ENCODE measurements at regions not wholly inside any gene's neighbourhood (a gene's known extent, or its start where the extent isn't known, plus 50 kb on each side); places are given as distances from the start of the nearest gene placed in this dataset.

DNA sequence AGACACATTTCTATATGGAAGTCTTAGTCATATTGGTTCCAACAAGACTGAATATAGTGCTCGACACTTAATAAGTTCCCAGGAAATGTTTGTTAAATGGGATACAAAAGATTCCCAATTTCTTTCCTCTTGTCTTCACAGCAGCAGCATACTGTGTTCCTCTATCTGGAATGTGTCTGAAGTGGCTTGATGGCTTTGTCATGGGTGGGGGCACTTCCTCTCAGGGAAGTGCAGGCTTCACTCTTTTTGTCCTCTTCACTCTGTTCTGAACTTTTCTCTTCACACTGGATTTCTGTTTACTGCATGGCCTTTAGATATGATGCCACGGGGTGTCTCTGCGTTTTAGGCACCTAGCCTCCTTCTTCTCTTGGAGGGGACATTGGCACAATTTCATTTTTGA, 127.7 kb upstream of the C9orf72 start:
- FAIRE-seq, result no peak
- POLR2A ChIA-PET, result no interaction called here

GRCh38 chr9:27701587-27701986, 128.3 kb upstream of the C9orf72 start:
- ChIA-PET POLR2A (no interaction called here), CTCF (no interaction called here)
- DNase-seq (ENCODE audit: low read depth, low spot score) (no peak), FAIRE-seq (no peak)
- Histone ChIP-seq H3K27ac (ENCODE audit: insufficient read depth, low read depth, low read length) (no peak overlapping the region), H3K79me2 (ENCODE audit: control insufficient read depth, insufficient read depth, low read length) (no peaks in the 10 kb centered on the region), H3K9me1 (replicated peaks; ENCODE audit: control insufficient read depth, extremely low read depth, insufficient read depth, low read length) (no peaks in the 10 kb centered on the region), H3K9ac (replicated peaks; ENCODE audit: extremely low read depth, insufficient read depth, low read length) (no peak overlapping the region), H3K9me3 (replicated peaks; ENCODE audit: control insufficient read depth, insufficient read depth, low read length) (no peaks in the 10 kb centered on the region), H3K36me3 (ENCODE audit: control insufficient read depth in 2 of 2, extremely low read depth in 1 of 2, insufficient read depth in 2 of 2, low read length in 2 of 2) (no peaks in the 10 kb centered on the region), H3K4me3 (replicated peaks in 1 of 3; ENCODE audit: insufficient read depth in 1 of 3, low read depth in 1 of 3, low read length in 3 of 3) (no peak overlapping the region), H2AFZ (ENCODE audit: low read depth, low read length) (no peak overlapping the region), H4K20me1 (replicated peaks; ENCODE audit: control insufficient read depth, extremely low read depth, insufficient read depth, low read length) (no peaks in the 10 kb centered on the region), H3K4me1 (ENCODE audit: control insufficient read depth, extremely low read depth, insufficient read depth, low read length) (no peaks in the 10 kb centered on the region), H3K4me2 (ENCODE audit: insufficient read depth, low read length) (no peak overlapping the region), H3K27me3 (ENCODE audit: control insufficient read depth in 2 of 2, insufficient read depth in 2 of 2, low read length in 2 of 2) (no peaks in the 10 kb centered on the region)
- dilution Hi-C loops (cut with MboI; ENCODE audit: extremely low pct_ligation_motif_present, low sequenced_read_pairs), result no loop called here
- TF ChIP-seq POLR2A (IDR thresholded peaks at IDR 0.05; ENCODE audit: low read depth, low read length), result no peak
- TF ChIP-seq MYC (IDR thresholded peaks at IDR 0.05; ENCODE audit: low read depth, low read length), result no peak
- no peak for TF ChIP-seq MAX (IDR thresholded peaks at IDR 0.05; ENCODE audit: insufficient read depth, insufficient read length)
- no peak for TF ChIP-seq POLR2AphosphoS5 (IDR thresholded peaks at IDR 0.05; ENCODE audit: insufficient read depth, low read depth, low read length)
- no peak for TF ChIP-seq CTCF (IDR thresholded peaks at IDR 0.05; ENCODE audit: extremely low read depth in 1 of 2, insufficient read depth in 1 of 2, low read depth in 1 of 2, low read length in 2 of 2)
- TF ChIP-seq GATA2 (IDR thresholded peaks at IDR 0.05; ENCODE audit: insufficient read depth, insufficient read length, low read depth, low read length), result no peak
- no TSS peak for BruUV-seq (replicated peaks)
- intact Hi-C loops (cut with micrococcal nuclease), result no loop called here

More for the DNA sequence above, 127.7 kb upstream of the C9orf72 start:
- H3K4me2 ChIP-seq (ENCODE audit: insufficient read depth, low read length), result no peak overlapping the region
- no peaks in the 10 kb centered on the region for H3K9me3 ChIP-seq (replicated peaks; ENCODE audit: control insufficient read depth, insufficient read depth, low read length)
- H3K36me3 ChIP-seq (ENCODE audit: control insufficient read depth in 2 of 2, extremely low read depth in 1 of 2, insufficient read depth in 2 of 2, low read length in 2 of 2), result no peaks in the 10 kb centered on the region
- no peak overlapping the region for H2AFZ ChIP-seq (ENCODE audit: low read depth, low read length)
- no peaks in the 10 kb centered on the region for H3K4me1 ChIP-seq (ENCODE audit: control insufficient read depth, extremely low read depth, insufficient read depth, low read length)
- BruUV-seq (replicated peaks), result no TSS peak
- H4K20me1 ChIP-seq (replicated peaks; ENCODE audit: control insufficient read depth, extremely low read depth, insufficient read depth, low read length), result no peaks in the 10 kb centered on the region
- dilution Hi-C loops (cut with MboI; ENCODE audit: extremely low pct_ligation_motif_present, low sequenced_read_pairs), result no loop called here
- DNase-seq (ENCODE audit: low read depth, low spot score), result no peak
- intact Hi-C loops (cut with micrococcal nuclease), result no loop called here
- no peak overlapping the region for H3K27ac ChIP-seq (ENCODE audit: insufficient read depth, low read depth, low read length)
- CTCF ChIA-PET, result no interaction called here
- H3K9ac ChIP-seq (replicated peaks; ENCODE audit: extremely low read depth, insufficient read depth, low read length), result no peak overlapping the region
- no peak overlapping the region for H3K4me3 ChIP-seq (replicated peaks in 1 of 3; ENCODE audit: insufficient read depth in 1 of 3, low read depth in 1 of 3, low read length in 3 of 3)
- H3K79me2 ChIP-seq (ENCODE audit: control insufficient read depth, insufficient read depth, low read length), result no peaks in the 10 kb centered on the region
- no peak for TF ChIP-seq POLR2AphosphoS5 (IDR thresholded peaks at IDR 0.05; ENCODE audit: insufficient read depth, low read depth, low read length)
- H3K9me1 ChIP-seq (replicated peaks; ENCODE audit: control insufficient read depth, extremely low read depth, insufficient read depth, low read length), result no peaks in the 10 kb centered on the region
- H3K27me3 ChIP-seq (ENCODE audit: control insufficient read depth in 2 of 2, insufficient read depth in 2 of 2, low read length in 2 of 2), result no peaks in the 10 kb centered on the region
